ENCODE measurements at regions not wholly inside any gene's neighbourhood (a gene's known extent, or its start where the extent isn't known, plus 50 kb on each side); places are given as distances from the start of the nearest gene placed in this dataset.

GRCh38 chr16:86747761-86748160, 169.4 kb downstream of the FOXL1 start:
- DNase-seq (ENCODE audit: low read depth) = no peak

GRCh38 chr16:86748652-86749051, 170.3 kb downstream of the FOXL1 start:
- DNase-seq (ENCODE audit: low read depth) = no peak

DNA sequence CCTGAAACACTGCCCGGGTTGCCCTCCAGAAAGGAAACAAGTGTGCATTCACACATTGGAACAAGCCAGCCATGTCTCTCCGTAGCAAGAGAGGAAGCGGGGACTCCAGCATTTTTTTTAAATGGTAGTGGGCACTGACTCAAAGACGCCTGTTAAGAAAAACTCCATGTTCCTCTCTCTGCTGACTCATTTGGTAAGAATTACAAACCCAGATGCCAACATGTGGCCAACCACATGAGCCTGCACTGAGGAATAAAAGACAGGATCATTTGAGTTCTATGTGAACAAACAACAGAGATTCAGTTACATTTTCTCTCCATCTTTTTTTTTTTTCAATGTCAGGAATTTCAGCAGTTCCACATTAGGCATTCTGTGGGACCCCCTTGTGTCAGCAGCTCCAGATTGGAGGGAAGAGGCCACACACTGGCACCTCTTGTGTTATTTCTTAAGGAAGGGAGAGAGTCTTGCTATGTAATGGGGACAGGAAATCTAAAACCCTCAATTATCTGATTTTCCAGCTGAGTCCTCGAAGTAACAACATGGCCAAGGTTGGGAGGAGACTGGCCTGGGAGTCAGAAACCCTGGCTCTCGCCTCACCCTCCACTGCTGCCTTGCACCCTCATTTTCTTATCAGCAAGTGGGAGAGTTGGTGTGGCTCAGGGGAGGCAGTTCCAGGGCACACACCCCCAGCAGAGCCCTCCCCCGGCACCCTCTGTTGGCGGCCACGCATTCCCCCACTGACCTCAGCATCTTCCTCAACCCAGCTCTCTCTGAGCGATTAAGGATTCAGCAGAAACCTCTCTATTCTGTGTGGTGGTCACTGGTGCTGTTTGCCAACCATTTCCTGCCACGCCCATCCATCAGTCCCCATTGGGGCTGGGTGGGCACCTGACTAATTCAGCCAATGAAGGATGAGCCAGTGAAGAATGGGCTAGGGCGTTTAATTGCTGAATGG, 173.0 kb downstream of the FOXL1 start:
- no peak for DNase-seq (ENCODE audit: low read depth)

GRCh38 chr16:86752582-86753175, 174.3 kb downstream of the FOXL1 start:
- no peak for DNase-seq (ENCODE audit: low read depth)

GRCh38 chr16:86753399-86753798, 175.1 kb downstream of the FOXL1 start:
- no peak for DNase-seq (ENCODE audit: low read depth)

DNA sequence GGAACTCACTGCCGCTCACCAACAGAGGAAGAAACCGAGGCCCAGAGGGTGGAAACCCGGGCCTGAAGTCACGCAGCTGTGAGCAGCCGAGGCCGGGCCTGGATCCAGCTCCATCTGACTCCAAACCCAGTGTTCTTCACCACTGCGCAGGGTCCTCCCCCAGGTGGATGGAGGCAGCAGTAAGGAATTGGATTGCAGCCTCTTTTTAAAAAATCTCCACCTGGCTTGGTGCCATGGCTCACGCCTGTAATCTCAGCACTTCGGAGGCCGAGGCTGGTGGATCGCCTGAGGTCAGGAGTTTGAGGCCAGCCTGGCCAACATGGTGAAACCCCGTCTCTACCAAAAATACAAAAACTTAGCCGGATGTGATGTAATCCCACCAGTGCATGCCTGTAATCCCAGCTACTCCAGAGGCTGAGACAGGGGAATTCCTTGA, 177.2 kb downstream of the FOXL1 start:
- no peak for DNase-seq (ENCODE audit: low read depth)

DNA sequence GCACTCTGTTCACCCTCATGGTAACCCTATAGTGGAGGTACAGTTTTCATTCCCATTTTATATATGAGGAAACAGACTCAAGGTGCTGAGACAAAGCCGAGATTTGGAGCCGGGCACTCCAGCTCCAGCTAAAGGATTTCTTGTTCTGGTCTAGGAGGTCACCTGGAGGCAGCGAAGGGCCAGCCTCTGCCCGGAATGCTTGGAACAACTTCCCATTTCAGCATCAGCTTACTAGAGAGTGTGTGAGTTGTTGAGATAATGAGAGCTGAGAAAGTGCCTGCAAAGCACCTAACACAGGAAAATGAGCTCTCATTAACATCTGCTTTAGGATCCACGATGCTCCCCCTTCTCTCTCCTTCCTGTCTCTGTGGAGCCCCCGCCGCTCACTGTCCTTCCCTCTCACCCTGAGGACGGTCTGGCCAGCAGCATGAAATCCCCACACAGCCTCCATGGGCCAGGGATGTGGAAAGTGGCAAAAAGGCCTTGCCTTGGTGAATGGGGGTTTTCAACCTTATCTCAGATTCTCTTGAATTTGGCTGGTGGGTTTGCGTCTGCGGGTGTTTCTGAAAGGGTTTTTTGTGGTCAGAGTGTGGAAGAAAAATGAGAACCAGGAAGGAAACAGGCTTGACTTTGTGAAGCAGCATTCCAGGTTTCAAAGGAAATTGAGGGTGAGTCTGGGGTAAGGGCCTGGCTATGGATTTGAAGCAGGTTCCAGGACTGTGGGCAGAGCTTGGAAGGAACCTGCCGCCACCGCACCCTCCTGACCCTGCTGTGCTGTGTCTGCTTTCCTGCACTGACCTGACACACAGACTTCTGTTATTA, 178.7 kb downstream of the FOXL1 start:
- DNase-seq (ENCODE audit: low read depth) = no peak

GRCh38 chr16:86757704-86758040, 179.3 kb downstream of the FOXL1 start:
- DNase-seq (ENCODE audit: low read depth) = no peak

GRCh38 chr16:86758932-86759331, 180.6 kb downstream of the FOXL1 start:
- no peak for DNase-seq (ENCODE audit: low read depth)

DNA sequence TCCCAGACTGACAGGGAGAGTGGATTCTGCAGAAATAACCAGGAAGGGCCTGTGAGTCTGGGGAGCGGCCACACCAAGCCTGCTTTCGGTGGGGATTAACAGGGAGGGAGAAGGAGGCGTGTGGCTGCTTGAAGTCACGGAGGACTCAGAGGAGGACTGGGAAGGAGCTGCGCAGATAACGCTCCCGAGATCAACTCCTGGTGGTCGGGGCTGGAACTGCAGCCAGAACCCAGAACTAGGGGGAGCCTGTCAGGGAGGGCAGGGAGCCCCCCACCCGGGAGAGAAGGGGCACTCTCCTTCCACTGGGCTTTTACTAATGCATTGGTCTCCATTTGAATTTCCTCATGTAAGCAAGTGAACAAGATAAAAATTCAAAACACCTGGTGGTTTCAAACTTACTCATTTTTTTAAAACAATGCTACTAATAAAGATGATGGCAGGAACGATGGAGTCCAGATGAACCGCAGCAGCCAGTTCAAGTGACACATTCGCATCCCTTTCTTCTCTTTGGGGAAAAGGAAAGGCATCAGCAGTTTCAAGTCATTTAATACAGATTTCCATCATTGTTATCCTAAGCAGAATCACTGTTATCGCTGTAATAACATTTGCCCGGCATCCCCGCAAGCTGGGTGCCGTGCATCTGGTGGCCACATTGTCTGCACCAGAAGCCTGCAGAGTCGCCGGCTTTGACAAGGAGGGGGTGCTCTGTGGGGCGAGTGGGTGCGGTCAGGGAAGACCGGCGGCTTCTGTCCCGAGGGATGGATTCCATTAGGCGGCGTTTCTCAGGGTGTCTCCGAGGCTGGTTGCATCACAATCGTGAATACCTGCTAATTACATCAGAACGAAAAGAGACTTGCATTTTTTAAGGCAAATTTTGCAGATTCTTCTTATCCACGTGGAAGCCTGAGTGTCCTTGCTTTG, 183.0 kb downstream of the FOXL1 start:
- peak; percentile 40 for DNase-seq (ENCODE audit: low read depth)

GRCh38 chr16:86762095-86762494, 183.7 kb downstream of the FOXL1 start:
- no peak for DNase-seq (ENCODE audit: low read depth)

DNA sequence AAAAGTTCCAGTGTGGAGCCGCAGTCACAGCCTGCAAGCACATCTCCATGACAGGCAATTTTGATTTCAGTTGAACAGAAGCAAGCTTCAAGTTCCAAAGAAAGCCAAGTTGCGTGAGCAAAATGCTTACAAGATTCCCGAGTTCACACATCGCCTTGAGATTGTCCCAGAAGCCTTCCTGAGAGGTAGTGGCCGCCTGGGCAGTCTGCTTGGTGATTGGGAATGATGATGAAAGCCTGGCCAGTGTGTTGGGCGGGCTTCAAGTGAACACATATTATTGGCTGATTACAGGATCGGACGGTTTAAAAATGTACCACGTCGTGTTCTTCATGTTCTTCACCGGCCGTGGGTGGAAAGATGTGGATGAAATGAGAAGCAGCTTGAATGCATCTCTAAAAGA, 185.5 kb downstream of the FOXL1 start:
- no peak for DNase-seq (ENCODE audit: low read depth)

- no peak for DNase-seq (ENCODE audit: low read depth)
Measured at GRCh38 chr16:86764551-86764950, 186.2 kb downstream of the FOXL1 start.

DNA sequence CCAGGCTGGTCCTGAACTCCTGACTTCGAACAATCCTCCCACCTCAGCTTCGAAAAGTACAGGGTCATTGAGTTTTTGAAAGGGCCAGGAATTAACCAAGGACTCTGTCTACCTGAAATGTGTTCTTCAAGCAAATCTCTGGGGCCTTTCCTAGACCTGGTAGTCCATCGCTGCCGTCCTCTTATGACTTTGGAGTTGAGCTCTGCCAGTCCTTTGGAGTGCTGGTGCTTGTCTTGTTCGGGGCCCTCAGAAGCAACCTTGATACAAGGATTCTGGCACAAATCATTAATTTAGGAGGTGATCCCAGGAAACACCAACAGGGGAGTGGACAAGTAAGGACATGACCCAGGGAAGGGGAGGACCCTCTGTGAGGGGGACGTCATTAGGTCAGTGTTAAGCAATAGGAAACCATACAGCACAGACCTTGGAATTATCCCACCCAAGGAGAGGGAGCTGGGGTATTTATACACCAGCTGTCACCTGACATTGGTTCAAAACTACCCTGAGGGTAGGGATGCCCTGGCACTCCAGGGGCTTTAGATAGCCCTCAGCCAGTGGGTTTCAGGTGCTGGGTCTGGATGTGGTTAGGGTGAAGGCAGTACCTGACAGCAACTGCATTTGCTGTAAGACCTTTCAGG, 187.2 kb downstream of the FOXL1 start:
- no peak for DNase-seq (ENCODE audit: low read depth)

DNA sequence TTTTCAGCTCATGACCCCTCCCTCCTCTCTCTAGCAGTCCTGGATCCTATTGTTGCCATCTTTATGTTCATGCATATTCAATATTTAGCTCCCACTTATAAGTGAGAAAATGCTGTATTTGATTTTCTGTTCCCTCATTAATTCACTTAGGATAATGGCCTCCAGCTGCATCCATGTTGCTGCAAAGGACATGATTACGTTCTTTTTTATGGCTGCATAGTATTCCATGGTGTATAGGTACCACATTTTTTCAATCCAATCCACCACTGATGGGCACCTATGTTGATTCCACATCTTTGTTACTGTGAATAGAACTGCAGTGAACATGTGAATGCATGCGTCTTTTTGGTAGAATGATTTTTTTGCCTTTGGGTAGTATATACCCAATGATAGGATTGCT, 188.4 kb downstream of the FOXL1 start:
- DNase-seq (ENCODE audit: low read depth) = no peak

- DNase-seq (ENCODE audit: low read depth) = no peak
Measured at GRCh38 chr16:86768228-86768791, 190.0 kb downstream of the FOXL1 start.

DNA sequence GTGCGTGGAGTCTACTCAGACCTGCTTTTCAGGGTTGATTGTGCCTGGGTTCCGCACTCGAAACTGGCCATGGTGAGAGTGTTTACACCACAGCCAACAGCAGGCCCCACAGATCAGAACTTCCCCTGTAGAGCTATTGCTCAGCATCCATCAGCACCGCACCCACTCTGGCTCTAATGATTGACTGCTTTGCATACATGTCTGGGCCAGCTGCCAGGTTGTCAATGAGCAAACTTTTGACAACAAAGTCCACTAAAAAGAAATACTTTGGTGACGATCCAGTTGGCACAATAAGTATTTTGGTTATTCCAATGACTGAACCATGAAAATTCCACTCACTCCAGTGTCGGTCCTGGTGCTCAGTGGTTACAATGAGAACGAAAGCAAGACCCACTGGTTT, 190.7 kb downstream of the FOXL1 start:
- no peak for DNase-seq (ENCODE audit: low read depth)

DNA sequence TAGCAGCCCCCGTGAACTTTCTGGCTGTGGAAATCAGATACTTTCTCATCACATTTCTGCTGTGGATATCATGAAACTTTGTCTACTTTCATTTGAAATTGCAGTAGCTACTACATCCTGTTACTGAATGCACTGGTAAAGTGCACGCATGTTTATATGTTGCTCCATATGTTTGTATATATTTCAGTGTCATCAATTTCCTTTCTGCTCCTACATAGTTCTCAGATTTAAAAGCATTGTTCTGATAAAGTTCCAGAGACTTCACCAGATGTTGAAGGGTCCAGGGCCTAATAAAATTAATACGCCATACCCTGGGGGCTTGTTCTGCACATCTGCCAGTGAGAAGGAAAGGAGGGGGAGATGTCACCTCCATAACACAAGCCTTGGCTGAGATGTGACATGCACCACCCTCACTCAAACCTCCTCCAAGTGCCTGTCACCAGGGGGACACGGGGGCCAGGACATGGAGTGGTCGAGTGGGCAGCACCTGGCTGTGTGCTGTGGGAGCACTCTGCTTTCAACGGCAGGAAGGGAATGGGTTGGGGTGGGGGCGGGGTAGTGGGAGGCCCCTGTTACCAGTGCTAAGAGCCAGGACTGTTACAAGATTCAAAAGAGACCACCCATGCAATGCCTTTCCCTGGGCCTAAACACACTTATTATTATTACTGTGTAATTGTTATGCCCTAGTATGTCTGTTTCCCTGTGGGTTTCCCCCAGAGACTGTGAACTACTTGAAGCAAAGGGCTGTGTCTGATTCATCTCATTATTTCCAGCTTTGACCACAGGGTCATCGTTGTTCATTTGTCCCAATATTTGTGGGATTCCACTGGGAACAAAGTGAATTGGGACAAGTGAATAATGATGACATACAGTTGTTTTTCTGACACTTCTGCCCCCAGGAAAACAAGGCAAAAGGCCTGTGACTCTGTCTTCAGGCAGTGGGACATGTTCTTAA, 193.4 kb downstream of the FOXL1 start:
- no peak for DNase-seq (ENCODE audit: low read depth)

DNA sequence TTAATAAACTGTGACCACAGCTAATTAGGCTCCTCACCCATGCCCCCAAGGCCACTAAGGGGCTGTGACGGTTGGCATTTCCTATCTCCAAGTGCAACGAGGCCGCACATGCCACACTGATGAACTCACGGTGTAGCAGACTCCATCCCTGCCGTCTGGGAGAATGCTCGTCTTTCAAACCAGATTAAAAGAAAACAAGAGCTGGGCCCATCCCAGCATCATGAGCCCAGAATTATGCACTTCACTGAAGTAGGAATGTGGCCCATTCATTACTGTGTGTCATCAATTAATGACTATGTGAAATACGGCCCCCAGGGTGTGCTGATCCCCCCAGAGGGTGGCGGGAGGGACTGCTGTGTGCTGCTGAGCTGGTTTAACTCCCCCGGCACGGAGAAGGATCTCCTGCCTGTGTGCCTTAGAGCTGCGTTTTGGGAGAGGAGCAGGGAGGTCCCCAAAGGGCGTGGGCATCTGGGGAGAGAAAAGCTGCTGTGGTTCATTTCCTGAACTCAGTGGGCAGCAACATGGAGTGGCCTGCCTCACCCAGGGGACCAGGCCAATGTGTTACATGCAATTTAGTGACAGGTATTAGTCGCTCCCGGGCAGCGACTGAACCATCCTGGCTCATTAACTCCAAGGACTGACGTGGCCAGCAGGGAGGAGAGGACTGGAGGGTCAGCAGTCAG, 194.5 kb downstream of the FOXL1 start:
- DNase-seq (ENCODE audit: low read depth) = no peak
